SK-N-SH (cell line): ENCODE measurements at regions not wholly inside any gene's neighbourhood (a gene's known extent, or its start where the extent isn't known, plus 50 kb on each side); places are given as distances from the start of the nearest gene placed in this dataset.

Experiments
- CTCF ChIA-PET: fragments of 300-600, 350-600 bp; formaldehyde crosslinking; extraction: SDS; loops from one replicate; lab custom pipeline; 2021; lab: Yijun Ruan, JAX
- POLR2A ChIA-PET: fragments of 350-600 bp; sonication (Branson Sonifier 250); formaldehyde crosslinking; extraction: SDS; loops from one replicate; lab custom pipeline; 2020; ENCODE audit warnings: antibody characterized with exemption, inconsistent platforms; lab: Yijun Ruan, JAX
- DNase-seq: peaks from one replicate; pipeline ENCODE4 v3.0.0; 2012
- H2AFZ ChIP-seq: fragments of 200-600 bp; sonication (generic); 2 replicates; pipeline ENCODE4 v1.8.1; 2016; ENCODE audit warnings: antibody characterized with exemption, mild to moderate bottlenecking, low read depth
- H3F3A ChIP-seq: fragments of 200-600 bp; sonication (generic); replicated peaks from 2 replicates; pipeline ENCODE3; 2016; ENCODE audit warnings: antibody characterized with exemption, mild to moderate bottlenecking; ENCODE audit not compliant: insufficient read depth
- H3K27ac ChIP-seq, 2 experiments: fragments of 200-500 bp in 1 of 2; fragments of 200-600 bp in 1 of 2; sonication (Bioruptor generic) in 1 of 2; sonication (generic), shearing (Covaris generic) in 1 of 2; 2 replicates each; pipeline versions ENCODE4 v1.5.1 to v1.6.1; 2014 to 2016; ENCODE audit warnings: low read depth in 2 of 2, inconsistent platforms in 1 of 2, low read length in 1 of 2, mild to moderate bottlenecking in 1 of 2, mixed read lengths in 1 of 2
- H3K27me3 ChIP-seq: fragments of 200-600 bp; sonication (generic), shearing (Covaris generic); 2 replicates; pipeline ENCODE4 v1.6.1; 2016; ENCODE audit warnings: mixed run types; ENCODE audit not compliant: insufficient read depth
- H3K36me3 ChIP-seq, 2 experiments: fragments of 200-500 bp in 1 of 2; fragments of 200-600 bp in 1 of 2; sonication (Bioruptor generic) in 1 of 2; sonication (generic) in 1 of 2; replicated peaks in 1 of 2; 2 replicates each; pipeline versions ENCODE3 to v1.5.1; 2014 to 2016; ENCODE audit warnings: low read length in 1 of 2, mild to moderate bottlenecking in 1 of 2; ENCODE audit not compliant: insufficient read depth in 2 of 2, control insufficient read depth in 1 of 2
- H3K4me1 ChIP-seq, 2 experiments: fragments of 200-500 bp in 1 of 2; fragments of 200-600 bp in 1 of 2; sonication (Bioruptor generic) in 1 of 2; sonication (generic), shearing (Covaris generic) in 1 of 2; 2 replicates each; pipeline versions ENCODE4 v1.5.1 to v1.6.1; 2014 to 2016; ENCODE audit warnings: low read depth in 1 of 2, low read length in 1 of 2, mixed run types in 1 of 2; ENCODE audit not compliant: insufficient read depth in 2 of 2, control insufficient read depth in 1 of 2
- H3K4me2 ChIP-seq: fragments of 200-600 bp; sonication (generic), shearing (Covaris generic); 2 replicates; pipeline ENCODE4 v1.6.1; 2017; ENCODE audit warnings: mixed run types
- H3K4me3 ChIP-seq, 2 experiments: fragments of 200-500 bp in 1 of 2; fragments of 200-600 bp in 1 of 2; sonication (Bioruptor generic) in 1 of 2; sonication (generic), shearing (Covaris generic) in 1 of 2; 2 replicates each; pipeline versions ENCODE4 v1.5.1 to v1.8.1; 2014 to 2016; ENCODE audit warnings: low read depth in 2 of 2, inconsistent platforms in 1 of 2, low read length in 1 of 2, mild to moderate bottlenecking in 1 of 2, mixed read lengths in 1 of 2, moderate library complexity in 1 of 2
- H3K79me2 ChIP-seq: fragments of 200-600 bp; sonication (generic); 2 replicates; pipeline ENCODE4 v1.8.1; 2017; ENCODE audit warnings: mild to moderate bottlenecking; ENCODE audit not compliant: insufficient read depth
- H3K9ac ChIP-seq: fragments of 200-600 bp; sonication (generic); 2 replicates; pipeline ENCODE4 v1.6.1; 2017; ENCODE audit warnings: mixed run types
- H3K9me2 ChIP-seq: fragments of 200-600 bp; sonication (generic); 2 replicates; pipeline ENCODE4 v1.6.1; 2017; ENCODE audit warnings: mixed run types
- H3K9me3 ChIP-seq: fragments of 200-600 bp; sonication (generic); 2 replicates; pipeline ENCODE4 v1.6.1; 2017; ENCODE audit warnings: mixed run types, mild to moderate bottlenecking, moderate library complexity
- H4K20me1 ChIP-seq: fragments of 200-600 bp; sonication (generic); 2 replicates; pipeline ENCODE4 v1.6.1; 2017; ENCODE audit warnings: mild to moderate bottlenecking, mixed run types; ENCODE audit not compliant: insufficient read depth
- CHD2 ChIP-seq: fragments of 150-350 bp; IDR thresholded peaks from 2 replicates; pipeline ENCODE4 v1.6.1; 2018; ENCODE audit warnings: low read length; ENCODE audit not compliant: partially characterized antibody
- CTCF ChIP-seq: fragments of 200-600 bp; sonication (generic); IDR thresholded peaks from 2 replicates; pipeline ENCODE4 v1.6.1; 2017; ENCODE audit warnings: antibody characterized with exemption, mild to moderate bottlenecking, moderate library complexity
- ELF1 ChIP-seq: IDR thresholded peaks from 2 replicates; pipeline ENCODE4 v1.4.0; 2012
- EP300 ChIP-seq, 2 experiments: IDR thresholded peaks; 2 replicates each; pipeline versions ENCODE4 v1.4.0 to v1.6.1; 2012; ENCODE audit warnings: borderline replicate concordance in 1 of 2, low read depth in 1 of 2, low read length in 1 of 2
- FOSL2 ChIP-seq: IDR thresholded peaks from 2 replicates; pipeline ENCODE4 v1.4.0; 2012; ENCODE audit warnings: low read depth, mild to moderate bottlenecking, moderate library complexity, borderline replicate concordance
- FOXJ3 ChIP-seq: sonication (generic); formaldehyde crosslinking; IDR thresholded peaks from 2 replicates; pipeline ENCODE4 v1.5.1; 2020; ENCODE audit warnings: mild to moderate bottlenecking, missing genetic modification reagents
- GABPA ChIP-seq: IDR thresholded peaks from 2 replicates; pipeline ENCODE4 v1.4.0; 2012; ENCODE audit warnings: low read depth, mild to moderate bottlenecking
- GATA2 ChIP-seq: sonication (generic); formaldehyde crosslinking; IDR thresholded peaks from 2 replicates; pipeline ENCODE4 v1.5.0; 2020; ENCODE audit warnings: mild to moderate bottlenecking, missing genetic modification reagents
- IRF3 ChIP-seq: fragments of 150-350 bp; IDR thresholded peaks from 2 replicates; pipeline ENCODE4 v1.6.1; 2016; ENCODE audit warnings: mild to moderate bottlenecking, low read depth, low read length
- MAX ChIP-seq: IDR thresholded peaks from 2 replicates; pipeline ENCODE4 v1.4.0; 2012; ENCODE audit warnings: low read depth
- NRF1 ChIP-seq: IDR thresholded peaks from 2 replicates; pipeline ENCODE4 v1.6.1; 2012; ENCODE audit warnings: low read depth, mild to moderate bottlenecking, low read length
- RAD21 ChIP-seq: IDR thresholded peaks from 2 replicates; pipeline ENCODE4 v1.6.1; 2012; ENCODE audit warnings: mild to moderate bottlenecking, low read length
- RCOR1 ChIP-seq: fragments of 150-350 bp; IDR thresholded peaks from 2 replicates; pipeline ENCODE4 v1.6.1; 2017; ENCODE audit warnings: antibody characterized with exemption, low read length
- REST ChIP-seq: IDR thresholded peaks from 2 replicates; pipeline ENCODE4 v1.6.1; 2012; ENCODE audit warnings: mild to moderate bottlenecking, low read depth, low read length, moderate library complexity
- RFX5 ChIP-seq: IDR thresholded peaks from 2 replicates; pipeline ENCODE4 v1.6.1; 2012; ENCODE audit warnings: mild to moderate bottlenecking, improper control_type of control experiment, low read length
- RXRA ChIP-seq: IDR thresholded peaks from 2 replicates; pipeline ENCODE4 v1.4.0; 2012; ENCODE audit warnings: low read depth, mild to moderate bottlenecking, borderline replicate concordance
- TCF12 ChIP-seq: IDR thresholded peaks from 2 replicates; pipeline ENCODE4 v1.4.0; 2012
- USF2 ChIP-seq: fragments of 150-350 bp; IDR thresholded peaks from 2 replicates; pipeline ENCODE4 v1.6.1; 2017; ENCODE audit warnings: antibody characterized with exemption, low read length, low read depth, borderline replicate concordance
- YY1 ChIP-seq: IDR thresholded peaks from 2 replicates; pipeline ENCODE4 v1.4.0; 2012; ENCODE audit warnings: low read depth, mild to moderate bottlenecking
- WGBS: methylation state at CpG from one replicate; pipeline ENCODE4 v1.1.6; 2017; ENCODE audit warnings: low lambda C conversion rate; 5-methylcytosine and 5-hydroxymethylcytosine counted together

GRCh38 chr5:125034331-125034730, 287.9 kb upstream of the ZNF608 start:
- ChIA-PET CTCF (interaction anchor here (0.7 kb wide), 1 partner anchor 123 kb away, joined by 3 read pairs; no protein-coding TSS in a partner anchor), POLR2A (no interaction called here)
- Histone ChIP-seq H3K9me2 (no peaks in the 10 kb centered on the region), H3K9ac (no peak overlapping the region), H3K27ac (no peak overlapping the region), H3K79me2 (no peaks in the 10 kb centered on the region), H3K4me3 (no peak overlapping the region), H2AFZ (no peak overlapping the region), H3K4me1 (no peaks in the 10 kb centered on the region), H3K27me3 (no peaks in the 10 kb centered on the region), H4K20me1 (no peaks in the 10 kb centered on the region), H3K36me3 (no peaks in the 10 kb centered on the region), H3K4me2 (no peak overlapping the region), H3F3A (no peaks in the 10 kb centered on the region), H3K9me3 (no peaks in the 10 kb centered on the region)
- TF ChIP-seq USF2 (no peak), GABPA (no peak), YY1 (no peak), RFX5 (no peak), RCOR1 (no peak), RXRA (no peak), TCF12 (no peak)
- WGBS, result 92% methylated on average over 5 of the region's 5 CpGs
- no peak for DNase-seq

- 94% methylated on average over 8 of the region's 8 CpGs for WGBS
- Histone ChIP-seq H3K9ac (no peak overlapping the region), H4K20me1 (no peaks in the 10 kb centered on the region), H3K4me2 (no peak overlapping the region), H3K36me3 (no peaks in the 10 kb centered on the region), H3K9me3 (no peaks in the 10 kb centered on the region), H3K4me3 (no peak overlapping the region), H3K4me1 (peaks cover 0 to under 1% of the 10 kb centered on the region in 2 experiments; a peak in 1 of 4 replicates), H3K27ac (no peak overlapping the region), H2AFZ (no peak overlapping the region), H3K27me3 (no peaks in the 10 kb centered on the region), H3K79me2 (no peaks in the 10 kb centered on the region), H3K9me2 (no peaks in the 10 kb centered on the region), H3F3A (no peaks in the 10 kb centered on the region)
- POLR2A ChIA-PET, result no interaction called here
- TF ChIP-seq GATA2, result no peak
- TF ChIP-seq REST, result no peak
- TF ChIP-seq EP300 (IDR thresholded peaks at IDR 0.05; ENCODE audit: borderline replicate concordance in 1 of 2, low read depth in 1 of 2, low read length in 1 of 2), result no peak
- TF ChIP-seq ELF1, result no peak
- no peak for TF ChIP-seq CTCF
- no peak for TF ChIP-seq FOSL2
- no peak for TF ChIP-seq RAD21
- no peak for TF ChIP-seq NRF1
- TF ChIP-seq IRF3, result no peak
- no peak for TF ChIP-seq CHD2
- no peak for TF ChIP-seq FOXJ3 (CRISPR knock-in tag)
- no peak for TF ChIP-seq MAX
- CTCF ChIA-PET, result no interaction called here
- no peak for DNase-seq
Measured at GRCh38 chr5:125036494-125036893, 290.1 kb upstream of the ZNF608 start.
